Stimulated activated memory B cell treated with anti-CD40 and anti-IgM and Interleukin-4, amounts not matched to agents 10 μg/mL and 1 μg/mL and 100 μg/mL, for 72 hours (primary cell): ENCODE measurements at regions not wholly inside any gene's neighbourhood (a gene's known extent, or its start where the extent isn't known, plus 50 kb on each side); places are given as distances from the start of the nearest gene placed in this dataset.
"Not testable (repeated sequence)": the region's sequence is repeated elsewhere in the genome, so short reads cannot be mapped to it uniquely, and the experiment has no call there.

Experiments
- ATAC-seq: fragments of 150-1000 bp; cut with Tn5 transposase; 2 replicates; pipeline ENCODE4 v1.10.0; 2021
- H3K27ac Mint-ChIP-seq: one replicate; pipeline ENCODE4 v1.8.0; 2022; ENCODE audit warnings: mild to moderate bottlenecking, mixed read lengths
- H3K27me3 Mint-ChIP-seq: one replicate; pipeline ENCODE4 v1.8.0; 2022; ENCODE audit warnings: mixed read lengths
- H3K36me3 Mint-ChIP-seq: one replicate; pipeline ENCODE4 v1.8.0; 2022; ENCODE audit warnings: mixed read lengths
- H3K4me1 Mint-ChIP-seq: one replicate; pipeline ENCODE4 v1.8.0; 2022; ENCODE audit warnings: mixed read lengths
- H3K4me3 Mint-ChIP-seq: one replicate; pipeline ENCODE4 v1.8.0; 2022; ENCODE audit warnings: mild to moderate bottlenecking, moderate library complexity, mixed read lengths
- H3K9me3 Mint-ChIP-seq: one replicate; pipeline ENCODE4 v1.8.0; 2022; ENCODE audit warnings: mixed read lengths

- H3K9me3 Mint-ChIP-seq: no peaks in the 10 kb centered on the region
- no peak overlapping the region for H3K4me3 Mint-ChIP-seq
- no peak for ATAC-seq
- H3K27me3 Mint-ChIP-seq: no peaks in the 10 kb centered on the region
- no peaks in the 10 kb centered on the region for H3K4me1 Mint-ChIP-seq
- H3K36me3 Mint-ChIP-seq: no peaks in the 10 kb centered on the region
- H3K27ac Mint-ChIP-seq: no peak overlapping the region
These were observed 992.6 kb downstream of the PCDH9 start for GRCh38 chr13:66237411-66238062.

DNA sequence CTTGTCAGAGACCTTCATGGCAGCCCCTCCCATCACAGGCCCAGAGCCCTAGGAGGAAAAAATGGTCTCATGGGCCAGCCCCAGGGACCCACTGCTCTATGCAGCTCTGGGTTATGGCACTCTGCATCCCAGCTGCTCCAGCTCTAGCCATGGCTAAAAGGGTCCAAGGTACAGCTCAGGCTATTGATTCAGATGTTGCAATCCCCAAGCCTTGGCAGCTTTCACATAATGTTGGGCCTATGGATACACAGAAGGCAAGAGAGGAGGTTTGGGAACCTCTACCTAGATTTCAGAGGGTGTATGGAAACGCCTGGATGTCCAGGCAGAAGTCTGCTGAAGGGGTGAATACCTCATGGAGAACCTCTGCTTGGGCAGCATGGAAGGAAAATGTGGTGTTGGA is 996.0 kb downstream of the PCDH9 start:
- Mint-ChIP-seq H3K27me3 (no peaks in the 10 kb centered on the region), H3K4me3 (no peak overlapping the region), H3K36me3 (no peaks in the 10 kb centered on the region), H3K9me3 (peaks cover 5% of the 10 kb centered on the region), H3K4me1 (no peaks in the 10 kb centered on the region), H3K27ac (no peak overlapping the region)
- ATAC-seq: no peak

DNA sequence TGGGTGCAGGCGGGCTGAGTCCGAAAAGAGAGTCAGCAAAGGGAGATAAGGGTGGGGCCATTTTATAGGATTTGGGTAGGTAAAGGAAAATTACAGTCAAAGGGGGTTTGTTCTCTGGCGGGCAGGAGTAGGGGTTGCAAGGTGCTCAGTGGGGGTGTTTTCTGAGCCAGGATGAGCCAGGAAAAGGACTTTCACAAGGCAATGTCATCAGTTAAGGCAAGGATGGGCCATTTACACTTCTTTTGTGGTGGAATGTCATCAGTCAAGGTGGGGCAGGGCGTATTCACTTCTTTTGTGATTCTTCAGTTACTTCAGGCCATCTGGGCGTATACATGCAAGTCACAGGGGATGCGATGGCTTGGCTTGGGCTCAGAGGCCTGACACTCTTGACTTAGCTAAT is 998.2 kb downstream of the PCDH9 start:
- H3K9me3 Mint-ChIP-seq, H3K36me3 Mint-ChIP-seq, H3K27ac Mint-ChIP-seq, ATAC-seq, H3K27me3 Mint-ChIP-seq, H3K4me1 Mint-ChIP-seq, H3K4me3 Mint-ChIP-seq: not testable (repeated sequence)

GRCh38 chr13:66225072-66225471 is 1005.1 kb downstream of the PCDH9 start:
- H3K27me3 Mint-ChIP-seq: no peaks in the 10 kb centered on the region

GRCh38 chr13:66224663-66225062 is 1005.5 kb downstream of the PCDH9 start:
- no peaks in the 10 kb centered on the region for H3K9me3 Mint-ChIP-seq
- no peaks in the 10 kb centered on the region for H3K27me3 Mint-ChIP-seq
- no peak for ATAC-seq
- no peak overlapping the region for H3K27ac Mint-ChIP-seq
- H3K4me1 Mint-ChIP-seq: no peaks in the 10 kb centered on the region
- H3K36me3 Mint-ChIP-seq: no peaks in the 10 kb centered on the region
- H3K4me3 Mint-ChIP-seq: no peak overlapping the region

More at GRCh38 chr13:66225072-66225471, 1005.1 kb downstream of the PCDH9 start:
- Mint-ChIP-seq H3K4me3 (no peak overlapping the region), H3K36me3 (no peaks in the 10 kb centered on the region), H3K4me1 (no peaks in the 10 kb centered on the region), H3K27ac (no peak overlapping the region), H3K9me3 (no peaks in the 10 kb centered on the region)
- ATAC-seq: no peak

GRCh38 chr13:66222926-66223325 is 1007.2 kb downstream of the PCDH9 start:
- H3K36me3 Mint-ChIP-seq: no peaks in the 10 kb centered on the region
- H3K9me3 Mint-ChIP-seq: no peaks in the 10 kb centered on the region
- ATAC-seq: no peak
- H3K27ac Mint-ChIP-seq: no peak overlapping the region
- no peaks in the 10 kb centered on the region for H3K4me1 Mint-ChIP-seq
- H3K27me3 Mint-ChIP-seq: no peaks in the 10 kb centered on the region
- H3K4me3 Mint-ChIP-seq: no peak overlapping the region

GRCh38 chr13:66222127-66222526 is 1008.0 kb downstream of the PCDH9 start:
- H3K27ac Mint-ChIP-seq: no peak overlapping the region
- H3K36me3 Mint-ChIP-seq: no peaks in the 10 kb centered on the region
- ATAC-seq: no peak
- H3K9me3 Mint-ChIP-seq: no peaks in the 10 kb centered on the region
- H3K27me3 Mint-ChIP-seq: no peaks in the 10 kb centered on the region
- H3K4me3 Mint-ChIP-seq: no peak overlapping the region
- no peaks in the 10 kb centered on the region for H3K4me1 Mint-ChIP-seq

DNA sequence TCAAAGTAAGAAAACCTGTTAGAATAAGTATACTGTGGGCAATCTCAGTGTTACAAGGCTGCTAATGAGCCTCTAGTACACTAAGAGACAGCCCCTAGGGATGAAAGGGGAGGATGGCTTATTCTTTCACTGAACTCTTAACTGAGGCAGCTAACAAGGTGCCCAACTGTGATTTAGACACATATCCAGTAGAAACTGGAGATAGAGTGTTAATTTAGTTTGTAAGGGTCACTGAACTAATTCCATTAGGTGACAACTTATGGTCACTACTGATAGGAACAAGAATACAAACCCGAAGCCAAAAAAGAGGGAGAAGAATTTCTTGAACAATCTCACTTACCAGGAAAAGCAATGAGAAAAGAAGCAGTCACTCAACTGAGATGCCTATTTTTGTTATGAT is 1010.6 kb downstream of the PCDH9 start:
- no peaks in the 10 kb centered on the region for H3K36me3 Mint-ChIP-seq
- H3K4me1 Mint-ChIP-seq: no peaks in the 10 kb centered on the region
- peaks cover 2% of the 10 kb centered on the region for H3K9me3 Mint-ChIP-seq
- ATAC-seq: no peak
- no peak overlapping the region for H3K4me3 Mint-ChIP-seq
- no peak overlapping the region for H3K27ac Mint-ChIP-seq
- no peaks in the 10 kb centered on the region for H3K27me3 Mint-ChIP-seq

- Mint-ChIP-seq H3K27ac (no peak overlapping the region), H3K4me3 (no peak overlapping the region), H3K4me1 (no peaks in the 10 kb centered on the region), H3K27me3 (no peaks in the 10 kb centered on the region), H3K9me3 (peaks cover 2% of the 10 kb centered on the region), H3K36me3 (no peaks in the 10 kb centered on the region)
- no peak for ATAC-seq
These were observed 1011.6 kb downstream of the PCDH9 start for GRCh38 chr13:66218583-66218982.

GRCh38 chr13:66216728-66217127 is 1013.4 kb downstream of the PCDH9 start:
- Mint-ChIP-seq H3K27me3 (no peaks in the 10 kb centered on the region), H3K27ac (no peak overlapping the region), H3K4me3 (no peak overlapping the region), H3K4me1 (no peaks in the 10 kb centered on the region), H3K9me3 (peaks cover 7% of the 10 kb centered on the region), H3K36me3 (no peaks in the 10 kb centered on the region)
- ATAC-seq: no peak

DNA sequence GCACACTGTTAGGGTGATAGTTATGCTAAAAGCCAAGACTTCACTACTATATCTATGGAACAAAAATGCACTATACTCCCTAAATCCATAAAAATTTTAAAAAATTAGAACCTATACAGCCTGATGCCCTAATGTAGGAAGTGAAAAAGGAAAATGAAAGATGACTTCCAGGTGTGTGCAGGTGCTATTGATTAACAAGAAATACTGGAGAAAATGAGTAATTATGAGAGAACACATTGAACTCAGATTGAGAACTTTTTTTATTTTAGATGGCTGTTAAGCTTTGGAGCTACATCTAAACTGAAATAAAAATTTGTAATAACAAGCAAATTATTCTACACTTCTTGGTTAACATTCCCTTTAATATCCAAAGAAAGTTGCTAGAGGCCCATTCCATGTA is 1015.7 kb downstream of the PCDH9 start:
- no peak overlapping the region for H3K4me3 Mint-ChIP-seq
- no peaks in the 10 kb centered on the region for H3K36me3 Mint-ChIP-seq
- peaks cover 7% of the 10 kb centered on the region for H3K9me3 Mint-ChIP-seq
- no peak for ATAC-seq
- no peaks in the 10 kb centered on the region for H3K4me1 Mint-ChIP-seq
- H3K27me3 Mint-ChIP-seq: no peaks in the 10 kb centered on the region
- H3K27ac Mint-ChIP-seq: no peak overlapping the region

DNA sequence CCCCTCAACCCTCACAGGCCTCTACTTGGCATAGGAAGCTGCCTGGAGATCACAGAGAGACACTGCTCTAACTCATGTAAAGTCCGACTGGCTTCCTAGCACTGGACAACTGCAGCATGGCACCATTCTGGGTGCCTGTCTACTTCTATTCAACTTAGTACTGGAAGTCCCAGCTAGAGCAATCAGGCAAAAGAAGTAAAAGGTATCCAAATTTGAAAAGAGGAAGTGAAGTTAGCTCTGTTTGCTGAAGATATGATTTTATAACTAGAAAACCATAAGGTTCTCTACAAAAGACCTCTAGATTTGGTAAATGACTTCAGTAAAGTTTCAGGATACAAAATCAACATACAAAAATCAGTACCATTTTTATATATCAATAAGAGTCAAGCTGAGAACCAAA is 1017.6 kb downstream of the PCDH9 start:
- Mint-ChIP-seq H3K9me3 (peaks cover 7% of the 10 kb centered on the region), H3K27ac (no peak overlapping the region), H3K36me3 (no peaks in the 10 kb centered on the region), H3K4me3 (no peak overlapping the region), H3K27me3 (no peaks in the 10 kb centered on the region), H3K4me1 (no peaks in the 10 kb centered on the region)
- ATAC-seq: no peak

DNA sequence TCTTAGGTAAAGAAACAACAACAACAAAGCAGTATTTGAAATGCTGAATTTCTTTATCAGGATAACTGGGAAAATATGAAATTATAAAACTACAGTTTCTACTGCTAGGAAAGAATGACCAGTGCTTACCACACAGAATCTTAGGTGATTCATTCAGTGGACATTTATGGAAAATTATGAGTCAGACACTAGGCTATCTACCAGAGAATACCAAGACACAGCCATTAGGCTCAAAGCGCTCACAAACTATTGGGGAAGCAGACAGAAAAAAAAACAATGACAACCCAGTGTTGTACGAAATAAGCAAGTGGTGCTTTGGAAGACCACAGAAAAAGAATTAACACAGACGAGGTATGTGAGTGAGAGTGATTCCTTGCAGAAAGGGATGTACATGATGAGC is 1019.5 kb downstream of the PCDH9 start:
- H3K4me1 Mint-ChIP-seq: no peaks in the 10 kb centered on the region

GRCh38 chr13:66208589-66208988 is 1021.5 kb downstream of the PCDH9 start:
- Mint-ChIP-seq H3K9me3 (peaks cover 5% of the 10 kb centered on the region), H3K27me3 (no peaks in the 10 kb centered on the region), H3K4me1 (no peaks in the 10 kb centered on the region), H3K4me3 (no peak overlapping the region), H3K36me3 (no peaks in the 10 kb centered on the region), H3K27ac (no peak overlapping the region)
- ATAC-seq: no peak

More for the DNA sequence above, 1019.5 kb downstream of the PCDH9 start:
- Mint-ChIP-seq H3K27me3 (no peaks in the 10 kb centered on the region), H3K36me3 (no peaks in the 10 kb centered on the region), H3K27ac (no peak overlapping the region), H3K9me3 (peaks cover 6% of the 10 kb centered on the region), H3K4me3 (no peak overlapping the region)
- no peak for ATAC-seq

DNA sequence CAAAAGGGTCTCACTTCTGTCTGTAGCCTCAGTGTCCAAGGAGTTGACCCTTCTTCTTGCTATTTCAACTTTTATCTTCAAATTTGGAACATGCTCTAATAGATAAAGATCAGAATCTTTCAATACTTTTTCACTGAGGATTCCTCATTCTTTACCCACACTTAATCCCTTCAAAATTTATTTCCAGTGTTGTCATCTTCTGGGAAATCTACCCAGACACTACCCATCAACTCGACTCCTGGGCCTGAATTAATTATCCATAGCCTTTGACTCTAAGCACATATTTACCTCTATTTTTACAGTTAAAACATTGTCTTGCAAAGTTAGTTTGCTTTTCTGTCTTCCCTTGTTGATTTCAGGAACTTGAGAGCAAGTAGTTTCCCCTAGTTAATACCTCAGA is 1022.5 kb downstream of the PCDH9 start:
- Mint-ChIP-seq H3K4me3 (no peak overlapping the region), H3K4me1 (no peaks in the 10 kb centered on the region), H3K36me3 (no peaks in the 10 kb centered on the region), H3K27ac (no peak overlapping the region), H3K9me3 (peaks cover 5% of the 10 kb centered on the region), H3K27me3 (no peaks in the 10 kb centered on the region)
- ATAC-seq: no peak

GRCh38 chr13:66205807-66206206 is 1024.3 kb downstream of the PCDH9 start:
- Mint-ChIP-seq H3K4me1 (no peaks in the 10 kb centered on the region), H3K4me3 (no peak overlapping the region), H3K9me3 (no peaks in the 10 kb centered on the region), H3K36me3 (no peaks in the 10 kb centered on the region), H3K27ac (no peak overlapping the region), H3K27me3 (no peaks in the 10 kb centered on the region)
- no peak for ATAC-seq

GRCh38 chr13:66200555-66200954 is 1029.6 kb downstream of the PCDH9 start:
- Mint-ChIP-seq H3K27me3 (no peaks in the 10 kb centered on the region), H3K4me3 (no peak overlapping the region), H3K9me3 (no peaks in the 10 kb centered on the region), H3K36me3 (no peaks in the 10 kb centered on the region), H3K27ac (no peak overlapping the region), H3K4me1 (no peaks in the 10 kb centered on the region)
- ATAC-seq: no peak
